Esophagus squamous epithelium (tissue), 5 donors: ENCODE measurements at regions not wholly inside any gene's neighbourhood (a gene's known extent, or its start where the extent isn't known, plus 50 kb on each side); places are given as distances from the start of the nearest gene placed in this dataset.

Experiments
- DNase-seq: peaks from one replicate; lab custom pipeline; 2025; lab: John Stamatoyannopoulos, UW
- H3K27ac ChIP-seq, 4 donors: fragments of 200-600 bp; sonication (generic); one replicate each; pipeline ENCODE4 v1.5.1; 2016 to 2019; ENCODE audit warnings: mild to moderate bottlenecking in 1 of 4
- H3K27me3 ChIP-seq, 4 donors: fragments of 200-600 bp; sonication (generic); 1 replicate in 3 of 4; 2 replicates in 1 of 4; pipeline versions ENCODE4 v1.5.1 to v1.6.0; 2017 to 2021; ENCODE audit warnings: antibody characterized with exemption in 1 of 4
- H3K36me3 ChIP-seq, 3 donors: fragments of 200-600 bp; sonication (generic); one replicate each; pipeline ENCODE4 v1.5.1; 2016 to 2019
- H3K4me1 ChIP-seq, 3 donors: fragments of 200-600 bp; sonication (generic); one replicate each; pipeline ENCODE4 v1.5.1; 2017 to 2019
- H3K4me3 ChIP-seq, 4 donors: fragments of 200-600 bp; sonication (generic); 1 replicate in 3 of 4; 2 replicates in 1 of 4; pipeline ENCODE4 v1.5.1; 2016 to 2019; ENCODE audit warnings: mild to moderate bottlenecking in 2 of 4, moderate library complexity in 1 of 4
- H3K9me3 ChIP-seq, 3 donors: fragments of 200-600 bp; sonication (generic); one replicate each; pipeline ENCODE4 v1.5.1; 2016 to 2019
- CTCF ChIP-seq, 6 experiments: fragments of 450-650 bp in 4 of 6; fragments of 200-600 bp in 2 of 6; sonication (generic) in 2 of 6; IDR thresholded peaks; one replicate each; pipeline ENCODE4 v1.5.1; 2016 to 2019; ENCODE audit warnings: antibody characterized with exemption in 6 of 6, mild to moderate bottlenecking in 4 of 6, moderate library complexity in 4 of 6
- POLR2A ChIP-seq, 4 donors: fragments of 450-650 bp; IDR thresholded peaks; one replicate each; pipeline ENCODE4 v1.6.1; 2017; ENCODE audit warnings: antibody characterized with exemption in 4 of 4, mild to moderate bottlenecking in 4 of 4, moderate library complexity in 3 of 4
- whole genome bisulfite sequencing, 2 donors: methylation state at CpG; one replicate each; pipeline ENCODE4 v1.1.5; 2018; 5-methylcytosine and 5-hydroxymethylcytosine counted together
- intact Hi-C: fragments of 100-400 bp; cut with DNase I; formaldehyde crosslinking; loops from one replicate; pipeline ENCODE4 v1.15.0; 2022
- donor health status: DM: yes; HTN: yes; CAD: no.

- no peaks in the 10 kb centered on the region for H3K9me3 ChIP-seq
- H3K4me3 ChIP-seq, result no peak overlapping the region
- H3K4me1 ChIP-seq, result no peaks in the 10 kb centered on the region
- no peaks in the 10 kb centered on the region for H3K27me3 ChIP-seq
- H3K27ac ChIP-seq, result no peak overlapping the region
- intact Hi-C loops, result no loop called here
- 78 to 93% methylated on average over 3 to 4 of the region's 4 CpGs for WGBS, 2 donors
- TF ChIP-seq POLR2A (IDR thresholded peaks at IDR 0.05) (no peak), CTCF (IDR thresholded peaks at IDR 0.05) (no peak)
- H3K36me3 ChIP-seq, result no peaks in the 10 kb centered on the region
- DNase-seq, result no peak
Observed at GRCh38 chr6:21355638-21356037, 237.9 kb upstream of the SOX4 start.

GRCh38 chr6:21357262-21357661 lies 236.3 kb upstream of the SOX4 start:
- Histone ChIP-seq H3K27ac (no peak overlapping the region), H3K27me3 (no peaks in the 10 kb centered on the region), H3K4me3 (no peak overlapping the region), H3K4me1 (no peaks in the 10 kb centered on the region), H3K36me3 (no peaks in the 10 kb centered on the region), H3K9me3 (no peaks in the 10 kb centered on the region)
- WGBS, 2 donors, result 92 to 100% methylated on average over 3 to 4 of the region's 8 CpGs
- intact Hi-C loops, result no loop called here
- TF ChIP-seq CTCF (IDR thresholded peaks at IDR 0.05), result no peak
- TF ChIP-seq POLR2A (IDR thresholded peaks at IDR 0.05), result no peak
- no peak for DNase-seq

- no peak overlapping the region for H3K27ac ChIP-seq
- no peaks in the 10 kb centered on the region for H3K9me3 ChIP-seq
- no peaks in the 10 kb centered on the region for H3K36me3 ChIP-seq
- no peak overlapping the region for H3K4me3 ChIP-seq
- intact Hi-C loops, result no loop called here
- TF ChIP-seq CTCF (IDR thresholded peaks at IDR 0.05) (no peak), POLR2A (IDR thresholded peaks at IDR 0.05) (no peak)
- no peaks in the 10 kb centered on the region for H3K27me3 ChIP-seq
- H3K4me1 ChIP-seq, result no peaks in the 10 kb centered on the region
- no peak for DNase-seq
- 82% methylated on average over 2 of the region's 2 CpGs; no CpG with 5 or more reads in 1 of the 2 donors for WGBS, 2 donors
Observed at GRCh38 chr6:21359926-21360325, 233.6 kb upstream of the SOX4 start.

GRCh38 chr6:21360336-21360735 lies 233.2 kb upstream of the SOX4 start:
- Histone ChIP-seq H3K36me3 (no peaks in the 10 kb centered on the region), H3K4me3 (no peak overlapping the region), H3K27me3 (no peaks in the 10 kb centered on the region), H3K9me3 (no peaks in the 10 kb centered on the region), H3K27ac (no peak overlapping the region), H3K4me1 (no peaks in the 10 kb centered on the region)
- TF ChIP-seq CTCF (IDR thresholded peaks at IDR 0.05) (no peak), POLR2A (IDR thresholded peaks at IDR 0.05) (no peak)
- DNase-seq, result no peak
- 98% methylated on average over 6 of the region's 6 CpGs for WGBS, 2 donors
- intact Hi-C loops, result no loop called here

- H3K27ac ChIP-seq, result no peak overlapping the region
- TF ChIP-seq CTCF (IDR thresholded peaks at IDR 0.05), result no peak
- no peak for TF ChIP-seq POLR2A (IDR thresholded peaks at IDR 0.05)
- no peak overlapping the region for H3K4me3 ChIP-seq
- H3K4me1 ChIP-seq, result peaks cover 0 to 9% (median 3%) of the 10 kb centered on the region in 3 donors
- no peaks in the 10 kb centered on the region for H3K36me3 ChIP-seq
- no peaks in the 10 kb centered on the region for H3K27me3 ChIP-seq
- no peak for DNase-seq
- intact Hi-C loops, result no loop called here
- WGBS, 2 donors, result 94 to 95% methylated on average over 4 of the region's 4 CpGs
- no peaks in the 10 kb centered on the region for H3K9me3 ChIP-seq
Observed at GRCh38 chr6:21367148-21367547, 226.4 kb upstream of the SOX4 start.
